ENCODE measurements at regions not wholly inside any gene's neighbourhood (a gene's known extent, or its start where the extent isn't known, plus 50 kb on each side); places are given as distances from the start of the nearest gene placed in this dataset.
"Not testable (repeated sequence)": the region's sequence is repeated elsewhere in the genome, so short reads cannot be mapped to it uniquely, and the experiment has no call there.

DNA sequence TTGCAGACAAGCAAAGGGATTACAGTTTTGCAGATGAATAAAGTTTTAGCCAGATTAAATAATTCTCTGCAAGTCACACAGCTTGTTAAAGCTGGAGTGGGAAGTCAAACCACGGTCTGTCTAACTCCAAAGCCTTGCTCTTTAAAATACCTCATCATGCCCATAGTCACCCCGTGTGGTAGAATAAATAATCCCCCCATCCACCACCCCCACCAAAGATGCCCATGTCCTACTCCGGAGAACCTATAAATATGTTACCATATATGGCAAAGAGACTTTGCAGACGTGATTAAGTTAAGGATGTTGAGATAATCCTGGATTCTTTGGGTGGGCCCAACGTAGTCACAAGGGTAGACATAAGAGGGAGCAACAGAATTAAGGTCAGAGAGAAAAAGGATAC lies 118.7 kb downstream of the BEND2 start:
- intact Hi-C loops (cut with DNase I) = no loop called here
- DNase-seq (no peak), ATAC-seq (ENCODE audit: poor library complexity) (no peak)

DNA sequence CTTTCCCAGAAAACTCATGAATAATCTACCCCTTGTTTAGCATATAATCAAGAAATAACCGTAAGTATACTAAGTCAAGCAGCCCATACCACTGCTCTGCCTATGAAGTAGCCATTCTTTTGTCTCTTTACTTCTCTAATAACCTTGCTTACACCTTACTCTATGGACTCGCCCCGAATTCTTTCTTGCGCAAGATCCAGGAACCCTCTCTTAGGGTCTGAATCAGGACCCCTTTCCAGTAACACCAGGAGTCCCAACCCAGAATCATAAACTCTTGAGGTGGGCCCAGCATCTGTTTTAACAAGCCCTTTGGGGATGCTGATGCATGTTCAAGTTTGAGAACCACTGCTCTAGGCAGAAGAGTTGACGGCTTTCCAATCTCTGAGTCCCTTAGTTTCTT lies 119.6 kb downstream of the BEND2 start:
- intact Hi-C loops (cut with DNase I) = no loop called here
- no peak for DNase-seq
- ATAC-seq (ENCODE audit: poor library complexity) = no peak

DNA sequence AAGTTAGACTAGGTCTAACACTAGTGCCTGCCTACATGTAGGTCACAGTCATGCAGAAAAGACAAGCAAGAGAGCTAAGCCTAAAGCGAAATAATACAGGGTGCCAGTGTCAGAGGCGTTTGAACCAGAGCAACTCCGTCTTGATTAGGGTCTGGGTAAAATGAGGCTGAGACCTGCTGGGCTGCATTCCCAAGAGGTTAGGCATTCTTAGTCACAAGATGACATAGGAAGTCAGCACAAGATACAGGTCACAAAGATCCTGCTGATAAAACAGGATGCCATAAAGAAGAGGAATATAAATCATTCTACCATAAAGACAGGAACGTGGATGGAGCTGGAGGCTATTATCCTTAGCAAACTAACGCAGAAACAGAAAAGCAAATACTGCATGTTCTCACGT lies 120.9 kb downstream of the BEND2 start:
- ATAC-seq (ENCODE audit: poor library complexity) = no peak
- intact Hi-C loops (cut with DNase I) = no loop called here
- no peak for DNase-seq

DNA sequence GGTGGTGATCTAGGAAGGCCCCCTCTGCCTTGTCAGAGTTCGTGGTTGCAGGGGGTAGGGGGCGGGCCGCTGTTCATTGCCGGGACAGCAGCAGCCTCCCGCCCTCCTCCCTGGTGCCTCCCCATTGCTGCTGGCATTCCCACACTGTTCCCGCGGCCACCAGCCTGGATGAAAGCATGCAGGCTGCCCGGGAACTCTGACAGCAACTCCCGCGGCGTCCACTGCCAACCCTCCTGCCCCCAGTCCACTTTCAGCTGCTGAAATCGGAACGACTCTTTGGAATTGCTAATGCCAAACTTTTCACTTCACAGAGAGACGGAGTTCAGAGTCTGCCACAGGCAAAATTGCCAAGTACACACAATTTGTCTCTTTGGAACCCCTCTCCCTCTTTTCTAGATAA lies 121.9 kb downstream of the BEND2 start:
- ATAC-seq (ENCODE audit: poor library complexity) = peak; percentile 91
- intact Hi-C loops (cut with DNase I) = no loop called here
- peak; percentile 49 for DNase-seq

DNA sequence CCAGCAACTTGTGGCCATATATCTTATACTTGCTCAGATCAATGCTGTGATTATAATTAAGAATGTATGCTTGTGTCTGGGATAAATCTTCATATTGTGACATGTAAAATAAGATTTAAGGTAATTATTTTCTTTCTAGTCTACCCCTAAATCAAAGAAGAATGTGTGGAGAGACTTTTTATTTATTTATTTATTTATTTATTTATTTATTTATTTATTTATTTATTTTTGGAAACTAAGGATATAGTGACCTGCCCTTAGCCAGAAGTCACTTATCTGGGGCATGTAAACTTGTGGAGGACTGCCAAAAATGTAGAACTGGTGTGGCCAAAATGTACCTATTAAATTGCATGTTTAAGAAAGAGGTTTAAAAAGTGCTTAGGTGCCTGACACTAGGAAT lies 144.3 kb downstream of the BEND2 start:
- no peak for ATAC-seq (ENCODE audit: poor library complexity)
- intact Hi-C loops (cut with DNase I) = no loop called here

DNA sequence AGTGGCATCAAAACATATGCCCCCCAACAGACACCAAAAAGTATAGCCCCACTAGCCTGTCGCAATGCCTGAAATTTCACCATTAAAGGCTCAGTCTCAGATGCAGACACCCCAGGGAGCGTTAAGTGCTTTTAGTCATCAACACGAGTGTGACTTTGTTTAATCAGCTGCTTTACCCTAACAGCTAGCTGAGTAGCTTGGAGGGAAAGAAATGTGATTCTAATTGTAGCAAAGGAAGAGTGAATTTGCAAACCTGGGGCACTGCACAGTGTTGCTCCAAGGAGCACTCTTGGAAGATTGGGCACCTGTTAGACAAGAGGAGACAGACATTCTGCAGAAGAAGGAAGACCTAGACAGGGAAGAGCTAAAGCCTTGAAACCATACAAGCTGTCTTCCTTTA lies 145.1 kb downstream of the BEND2 start:
- DNase-seq = no peak
- intact Hi-C loops (cut with DNase I) = no loop called here
- ATAC-seq (ENCODE audit: poor library complexity) = no peak

More for the DNA sequence above, 144.3 kb downstream of the BEND2 start:
- DNase-seq = no peak

DNA sequence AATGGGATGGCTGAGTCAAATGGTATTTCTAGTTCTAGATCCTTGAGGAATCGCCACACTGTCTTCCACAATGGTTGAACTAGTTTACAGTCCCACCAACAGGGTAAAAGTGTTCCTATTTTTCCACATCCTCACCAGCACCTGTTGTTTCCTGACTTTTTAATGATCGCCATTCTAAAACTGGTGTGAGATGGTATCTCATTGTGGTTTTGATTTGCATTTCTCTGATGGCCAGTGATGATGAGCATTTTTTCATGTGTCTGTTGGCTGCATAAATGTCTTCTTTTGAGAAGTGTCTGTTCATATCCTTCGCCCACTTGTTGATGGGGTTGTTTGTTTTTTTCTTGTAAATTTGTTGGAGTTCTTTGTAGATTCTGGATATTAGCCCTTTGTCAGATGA lies 152.6 kb downstream of the BEND2 start:
- intact Hi-C loops (cut with DNase I); DNase-seq; ATAC-seq (ENCODE audit: poor library complexity): not testable (repeated sequence)

DNA sequence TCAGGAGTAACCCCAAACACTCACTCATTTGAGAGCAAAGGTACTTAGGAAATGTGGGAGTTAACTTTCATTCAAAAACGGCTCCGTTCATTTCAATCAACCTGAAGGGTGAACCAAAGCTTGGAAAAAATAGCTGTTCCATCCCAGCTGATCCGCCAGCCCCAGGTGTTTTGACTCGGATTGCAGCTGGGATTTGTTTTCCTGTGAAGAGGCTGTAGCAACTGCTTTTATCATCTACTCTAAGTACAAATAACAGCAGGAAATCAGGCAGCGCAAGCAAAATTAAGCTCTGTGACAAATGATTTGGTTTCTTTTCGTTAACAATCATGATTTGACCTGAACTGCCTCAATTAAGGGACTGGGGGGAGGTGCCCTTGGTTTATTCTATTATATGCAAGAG lies 154.7 kb downstream of the BEND2 start:
- DNase-seq (no peak), ATAC-seq (ENCODE audit: poor library complexity) (no peak)
- intact Hi-C loops (cut with DNase I) = no loop called here

DNA sequence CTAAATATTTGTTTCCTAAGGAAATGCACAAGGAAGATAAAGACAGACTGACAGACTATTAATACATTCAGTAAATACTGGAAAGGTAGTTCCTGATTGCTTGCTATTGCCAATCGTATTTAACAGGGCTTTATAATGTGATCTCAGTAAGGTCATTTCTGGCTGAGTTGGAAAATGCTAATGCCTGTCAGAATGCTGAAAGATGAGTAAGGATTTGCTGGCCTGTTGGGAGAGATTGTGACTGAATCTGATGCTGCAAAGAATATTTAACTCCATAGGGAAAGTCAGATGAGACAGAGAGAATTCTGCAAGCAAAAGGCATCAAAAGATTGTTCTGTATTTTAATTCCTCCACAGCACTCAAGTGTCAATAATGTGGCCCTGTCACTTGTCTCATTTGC lies 169.0 kb downstream of the BEND2 start:
- no peak for ATAC-seq (ENCODE audit: poor library complexity)
- no peak for DNase-seq
- intact Hi-C loops (cut with DNase I) = no loop called here

DNA sequence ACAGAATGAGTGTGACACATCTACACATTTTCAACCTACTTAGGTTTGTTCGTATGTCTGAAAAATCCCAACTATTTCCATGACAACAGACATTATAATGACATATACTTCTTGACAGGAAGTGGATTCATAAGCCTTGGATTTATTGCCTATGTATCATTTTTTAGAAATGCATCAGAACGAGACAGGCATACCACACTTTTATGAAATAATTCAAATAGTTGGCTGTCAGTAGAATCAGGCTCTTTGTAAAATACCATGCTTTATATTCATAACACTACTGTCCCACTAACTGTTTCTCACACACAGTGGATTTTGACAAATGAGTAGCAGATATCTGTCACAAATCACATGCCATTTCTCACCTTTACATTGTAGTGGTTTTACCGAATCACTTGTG lies 173.2 kb downstream of the BEND2 start:
- DNase-seq = no peak
- intact Hi-C loops (cut with DNase I) = no loop called here

DNA sequence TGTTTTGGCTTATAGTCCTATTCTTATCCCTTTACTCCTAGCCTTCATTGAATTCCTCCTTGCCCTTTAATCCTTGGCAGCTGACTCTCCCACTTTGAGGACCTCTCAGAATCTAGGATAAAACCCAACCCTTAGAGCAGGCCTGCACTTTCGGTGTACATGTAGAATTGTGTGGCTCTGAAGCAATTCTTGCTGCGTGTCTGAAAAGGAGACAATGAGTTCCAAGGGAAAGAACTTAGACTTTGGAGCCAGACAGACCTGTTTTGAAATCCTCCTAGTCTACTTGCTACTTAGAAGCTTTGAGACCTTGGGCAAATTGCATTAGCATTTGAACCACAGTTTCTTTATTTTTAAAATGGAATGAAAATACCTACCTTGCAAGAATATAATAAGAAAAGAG lies 175.2 kb downstream of the BEND2 start:
- intact Hi-C loops (cut with DNase I) = no loop called here
- ATAC-seq (ENCODE audit: poor library complexity) (no peak), DNase-seq (no peak)

More for the DNA sequence above, 173.2 kb downstream of the BEND2 start:
- no peak for ATAC-seq (ENCODE audit: poor library complexity)

DNA sequence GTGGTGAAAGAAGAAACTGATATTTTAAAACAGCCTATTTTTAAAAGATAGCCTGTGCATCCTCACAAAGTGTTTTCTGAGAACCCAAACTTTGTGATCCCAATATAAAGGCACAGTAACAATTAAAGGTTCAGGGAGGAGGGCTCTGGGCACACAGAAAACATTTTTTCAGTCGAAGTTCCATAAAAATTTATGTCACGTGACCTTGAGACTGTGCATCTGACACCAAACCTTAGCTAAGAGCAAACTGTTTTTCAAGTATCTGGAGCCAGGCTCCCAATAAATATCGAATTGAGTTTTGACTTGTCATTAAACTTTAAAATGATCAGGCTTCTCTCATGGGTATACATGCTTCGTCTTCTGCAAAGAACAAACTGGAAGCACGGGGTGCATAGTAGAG lies 177.9 kb downstream of the BEND2 start:
- DNase-seq (no peak), ATAC-seq (ENCODE audit: poor library complexity) (no peak)
- intact Hi-C loops (cut with DNase I) = no loop called here

DNA sequence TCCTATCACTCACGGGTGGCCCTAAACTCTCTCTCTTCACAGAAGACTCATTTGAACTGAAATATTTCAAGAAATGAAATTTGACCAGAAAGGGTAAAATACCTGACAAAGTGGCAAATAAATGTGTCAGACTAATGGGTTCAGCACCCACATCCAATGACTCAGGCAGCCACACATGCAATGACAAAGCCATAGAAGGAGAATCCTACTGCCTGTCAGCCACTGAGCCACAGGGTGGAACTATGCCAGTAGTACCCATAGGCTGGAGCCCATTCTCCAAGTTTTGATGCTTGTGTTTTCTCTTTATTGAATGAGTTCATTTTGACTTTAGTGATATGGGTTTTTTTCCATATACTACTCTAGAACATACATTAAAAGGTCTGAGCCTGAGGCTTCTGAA lies 179.0 kb downstream of the BEND2 start:
- no peak for ATAC-seq (ENCODE audit: poor library complexity)
- DNase-seq = no peak
- intact Hi-C loops (cut with DNase I) = no loop called here

DNA sequence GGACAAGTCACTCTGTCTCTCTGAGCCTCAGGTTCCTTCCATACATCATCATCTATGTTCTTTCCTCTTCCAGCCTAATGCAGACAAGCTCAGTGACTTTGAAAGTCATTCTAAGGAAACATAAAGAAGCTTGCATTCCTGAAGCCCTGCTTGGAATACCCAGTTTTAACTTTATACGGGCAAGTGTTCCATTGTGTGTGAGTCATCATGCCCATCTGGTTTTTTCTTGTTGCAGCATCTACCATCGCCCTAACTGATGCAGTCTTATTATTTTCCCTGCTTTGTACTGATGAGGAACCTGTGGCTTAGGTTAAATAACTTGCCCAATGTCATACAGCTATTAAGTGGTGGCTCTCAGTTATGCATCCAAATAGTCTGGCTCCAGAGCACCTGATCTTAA lies 177.9 kb upstream of the RAI2 start:
- ATAC-seq (ENCODE audit: poor library complexity) (no peak), DNase-seq (no peak)
- intact Hi-C loops (cut with DNase I) = no loop called here

DNA sequence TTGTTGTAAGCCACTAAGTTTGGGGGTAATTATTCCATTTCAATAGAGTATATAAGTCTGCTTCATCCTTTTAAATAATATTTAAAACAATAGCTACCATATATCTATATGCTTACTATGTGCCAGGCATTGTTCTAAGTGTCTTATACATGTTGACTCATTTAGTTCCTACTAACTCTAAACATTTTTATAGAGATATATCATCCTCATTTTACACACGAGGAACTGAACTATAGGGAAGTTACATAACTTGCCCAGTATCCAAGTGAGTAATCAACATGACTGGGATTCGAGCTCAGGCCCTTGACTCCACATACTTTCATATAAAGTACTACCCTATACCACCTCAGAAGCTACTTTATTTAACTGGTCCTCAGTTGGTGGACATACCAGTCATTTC lies 175.3 kb upstream of the RAI2 start:
- intact Hi-C loops (cut with DNase I) = no loop called here
- no peak for ATAC-seq (ENCODE audit: poor library complexity)
- no peak for DNase-seq

DNA sequence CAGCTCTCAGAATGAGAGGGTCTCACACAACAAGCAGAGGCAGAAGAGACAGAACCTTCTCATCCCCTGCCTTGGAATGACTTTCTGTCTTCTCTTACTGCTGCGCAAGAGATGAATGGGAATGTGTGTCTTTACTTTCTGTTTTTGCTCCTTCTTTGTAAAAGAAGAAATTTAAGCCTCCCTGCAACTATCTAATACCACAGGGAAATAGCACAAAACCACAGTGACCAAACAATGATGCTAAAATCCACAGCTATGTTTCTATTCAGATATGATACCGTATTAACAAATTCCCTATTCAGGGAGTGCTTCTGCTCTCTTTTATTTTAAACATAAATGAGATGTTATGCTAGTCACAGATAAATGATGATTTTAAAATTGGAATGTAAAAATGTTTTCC lies 173.8 kb upstream of the RAI2 start:
- intact Hi-C loops (cut with DNase I) = no loop called here
- ATAC-seq (ENCODE audit: poor library complexity) (no peak), DNase-seq (no peak)

DNA sequence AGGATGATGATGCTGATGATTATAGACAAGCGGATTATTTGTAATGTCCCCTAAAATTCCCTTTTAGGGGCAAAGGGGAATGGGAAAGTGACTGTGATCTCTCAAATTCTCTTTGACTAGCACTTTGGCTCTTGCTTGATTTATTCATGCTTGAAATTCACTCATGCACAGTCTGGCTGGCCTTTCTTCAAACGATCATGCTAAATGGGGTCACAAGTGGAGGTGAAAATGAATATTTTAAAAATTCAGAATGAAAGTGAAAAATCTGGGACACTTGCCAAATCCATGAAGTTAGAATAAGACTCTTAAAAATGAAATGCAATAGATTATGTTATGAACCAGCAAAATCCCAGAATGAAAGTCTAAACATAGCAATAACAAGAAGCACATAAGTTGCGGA lies 173.4 kb upstream of the RAI2 start:
- intact Hi-C loops (cut with DNase I) = no loop called here
- DNase-seq (no peak), ATAC-seq (ENCODE audit: poor library complexity) (no peak)

DNA sequence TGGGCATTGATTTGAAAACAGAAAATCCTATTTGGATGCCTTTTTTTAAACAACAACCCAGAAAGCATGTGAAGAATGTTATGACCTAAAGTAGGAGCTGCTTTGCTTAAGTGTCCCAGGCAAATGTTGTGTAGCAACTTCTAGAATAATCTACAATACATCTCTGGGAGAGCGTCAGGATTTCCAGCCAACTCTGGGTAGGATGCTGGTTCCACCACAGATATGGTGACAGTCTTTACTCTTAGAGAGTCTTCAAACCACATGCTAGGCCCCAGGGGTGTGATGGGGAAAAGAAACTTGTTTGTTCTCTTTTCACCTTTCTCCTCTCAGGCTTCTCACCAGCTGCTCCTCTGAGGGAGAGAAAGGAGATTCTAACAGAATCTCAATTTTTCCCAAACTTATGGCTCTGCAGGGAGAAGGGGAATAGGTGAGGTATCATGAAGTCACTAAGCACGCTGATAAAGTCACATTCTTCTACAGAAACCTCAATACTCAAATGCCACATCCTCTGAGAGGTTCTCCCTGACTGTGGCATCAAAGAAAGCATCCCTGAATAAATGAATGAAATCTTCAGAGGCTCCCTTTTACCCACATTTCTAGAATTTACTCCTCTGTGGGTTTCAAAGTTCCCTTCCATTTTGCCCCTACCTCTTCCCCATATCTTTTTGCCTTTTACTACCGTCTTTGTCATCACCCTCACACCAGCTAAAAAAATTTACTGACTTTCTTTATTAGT lies 171.6 kb upstream of the RAI2 start:
- ATAC-seq (ENCODE audit: poor library complexity) (no peak), DNase-seq (no peak)
- intact Hi-C loops (cut with DNase I) = no loop called here

DNA sequence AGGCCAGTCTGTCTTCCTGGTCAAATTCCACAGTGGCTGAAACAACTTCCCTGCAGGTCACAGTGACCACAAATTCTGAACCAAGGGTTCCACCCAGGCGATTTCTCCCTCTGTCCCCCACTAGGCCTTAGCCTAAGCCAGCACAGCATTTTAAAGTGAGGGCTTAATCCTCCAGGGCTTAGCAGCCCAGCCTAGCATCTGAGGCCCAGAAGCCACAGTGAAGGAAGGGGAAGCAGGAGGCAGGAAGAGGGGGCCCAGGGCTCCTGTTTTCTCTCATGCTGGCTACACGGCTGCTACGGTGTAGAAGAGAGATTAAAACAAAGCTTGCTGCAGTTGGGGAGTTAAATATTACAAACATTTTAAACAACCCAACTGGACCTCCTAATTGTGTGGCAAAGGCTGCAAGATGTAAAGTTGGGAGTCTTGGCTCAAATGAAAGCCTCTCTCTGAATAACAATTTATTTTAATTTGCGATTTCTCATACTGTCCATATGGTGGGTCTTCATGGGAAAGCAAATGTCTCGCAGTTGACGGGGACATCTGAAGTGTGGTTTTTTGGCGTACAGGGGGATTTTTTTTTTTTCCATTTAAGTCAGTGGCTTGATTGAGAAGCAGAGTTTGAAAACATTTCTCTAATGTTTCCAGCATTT lies 170.8 kb upstream of the RAI2 start:
- no peak for ATAC-seq (ENCODE audit: poor library complexity)
- DNase-seq = no peak
- intact Hi-C loops (cut with DNase I) = no loop called here

DNA sequence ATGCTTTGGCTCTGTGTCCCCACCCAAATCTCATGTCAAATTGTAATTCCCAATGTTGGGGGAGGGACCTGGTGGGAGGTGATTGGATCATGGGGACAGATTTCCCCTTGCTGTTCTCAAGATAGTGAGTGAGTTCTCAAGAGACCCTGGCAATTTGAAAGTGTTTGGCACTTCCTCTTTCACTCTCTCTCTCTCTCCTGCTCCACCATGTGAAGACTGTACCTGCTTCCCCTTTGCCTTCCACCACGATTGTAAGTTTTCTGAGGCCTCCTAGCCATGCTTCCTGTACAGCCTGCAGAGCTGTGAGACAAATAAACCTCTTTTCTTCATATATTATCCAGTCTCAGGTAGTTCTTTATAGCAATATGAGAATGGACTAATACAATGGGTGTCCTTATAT lies 169.6 kb upstream of the RAI2 start:
- DNase-seq; intact Hi-C loops (cut with DNase I); ATAC-seq (ENCODE audit: poor library complexity): not testable (repeated sequence)

DNA sequence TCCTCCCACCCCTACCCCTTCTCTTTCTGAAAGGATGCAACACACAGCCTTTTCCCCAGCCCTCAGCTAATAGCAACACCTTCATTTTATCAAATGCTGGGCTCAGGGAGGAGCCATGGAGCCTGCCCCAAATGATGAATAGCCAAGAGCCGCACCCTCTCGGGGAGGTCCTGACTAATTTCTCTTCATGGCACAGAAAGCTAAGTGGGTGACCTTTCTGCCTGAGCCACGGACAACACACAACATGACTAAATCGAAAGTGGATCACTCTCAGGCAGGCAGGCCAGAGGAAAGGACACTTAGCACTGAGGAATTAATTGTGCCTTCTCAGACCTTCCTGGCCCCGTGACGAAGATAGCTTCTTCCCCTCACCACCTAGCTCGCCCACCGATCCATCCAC lies 165.1 kb upstream of the RAI2 start:
- peak; percentile 23 for DNase-seq
- intact Hi-C loops (cut with DNase I) = no loop called here
- peak; percentile 73 for ATAC-seq (ENCODE audit: poor library complexity)

All from Right ventricle myocardium superior (tissue), 1 donor.